Prostate gland (tissue), 2 donors: ENCODE measurements at regions not wholly inside any gene's neighbourhood (a gene's known extent, or its start where the extent isn't known, plus 50 kb on each side); places are given as distances from the start of the nearest gene placed in this dataset.

Experiments
- DNase-seq: peaks from one replicate; pipeline ENCODE4 v3.0.0-alpha.2; 2019; ENCODE audit warnings: low spot score
- H3K27ac ChIP-seq, 2 donors: fragments of 200-600 bp; sonication (generic); 2 replicates each; pipeline ENCODE4 v1.5.1; 2017 to 2019
- H3K27me3 ChIP-seq: fragments of 200-600 bp; sonication (generic); replicated peaks from 2 replicates; pipeline ENCODE4 v1.5.1; 2019; ENCODE audit not compliant: insufficient read depth
- H3K36me3 ChIP-seq, 2 donors: fragments of 200-600 bp; sonication (generic); 1 replicate in 1 of 2; 2 replicates in 1 of 2; pipeline versions ENCODE4 v1.5.1 to v1.8.1; 2017 to 2019
- H3K4me1 ChIP-seq: fragments of 200-600 bp; sonication (generic); replicated peaks from 2 replicates; pipeline ENCODE4 v1.5.1; 2019
- H3K4me3 ChIP-seq, 2 donors: fragments of 200-600 bp; sonication (generic); 2 replicates each; pipeline ENCODE4 v1.5.1; 2017 to 2019
- H3K9me3 ChIP-seq: fragments of 200-600 bp; sonication (generic); 2 replicates; pipeline ENCODE4 v1.5.1; 2017
- POLR2A ChIP-seq: fragments of 450-650 bp; IDR thresholded peaks from one replicate; pipeline ENCODE4 v1.6.1; 2016; ENCODE audit warnings: antibody characterized with exemption, mild to moderate bottlenecking
- POLR2AphosphoS5 ChIP-seq: sonication (generic); formaldehyde crosslinking; IDR thresholded peaks from one replicate; pipeline ENCODE4 v1.6.1; 2017; ENCODE audit warnings: antibody characterized with exemption
- WGBS: methylation state at CpG from one replicate; pipeline ENCODE4 v1.1.5; 2018; 5-methylcytosine and 5-hydroxymethylcytosine counted together
- intact Hi-C: fragments of 100-400 bp; cut with DNase I; formaldehyde crosslinking; loops from one replicate; pipeline ENCODE4 v1.14.2; 2022
- TF ChIP-seq, protein P1 (sequence below), 4 experiments: fragments of 200-600 bp in 2 of 4; fragments of 450-650 bp in 2 of 4; sonication (generic) in 2 of 4; IDR thresholded peaks; 1 replicate in 3 of 4; 2 replicates in 1 of 4; pipeline ENCODE4 v1.5.1; 2016 to 2019; ENCODE audit warnings: antibody characterized with exemption in 4 of 4, mild to moderate bottlenecking in 2 of 4, moderate library complexity in 2 of 4

DNA sequence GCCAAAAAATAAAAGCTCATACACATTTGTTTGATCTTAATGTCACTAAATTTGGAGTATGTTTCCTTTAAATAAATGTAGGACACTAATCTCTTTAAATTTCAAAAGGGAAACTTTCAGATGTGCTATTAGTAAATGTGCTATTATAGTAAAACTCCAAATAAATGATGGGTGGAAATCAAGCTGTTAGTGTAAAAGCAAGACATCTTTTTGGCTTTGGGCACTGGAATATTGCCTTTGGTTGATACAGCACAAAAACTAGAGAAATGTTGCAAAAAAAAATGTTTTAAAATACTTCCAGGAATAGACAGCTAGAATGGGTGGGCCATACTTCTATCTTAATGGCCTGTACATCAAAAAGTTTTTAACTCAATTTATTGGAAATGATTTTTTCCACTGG lies 151.6 kb downstream of the FBXO8 start:
- Histone ChIP-seq H3K27ac (no peak overlapping the region), H3K36me3 (no peaks in the 10 kb centered on the region), H3K4me3 (no peak overlapping the region), H3K9me3 (no peaks in the 10 kb centered on the region), H3K4me1 (no peaks in the 10 kb centered on the region), H3K27me3 (no peaks in the 10 kb centered on the region)
- TF ChIP-seq POLR2AphosphoS5 (no peak), POLR2A (no peak)
- TF ChIP-seq, protein P1, sequence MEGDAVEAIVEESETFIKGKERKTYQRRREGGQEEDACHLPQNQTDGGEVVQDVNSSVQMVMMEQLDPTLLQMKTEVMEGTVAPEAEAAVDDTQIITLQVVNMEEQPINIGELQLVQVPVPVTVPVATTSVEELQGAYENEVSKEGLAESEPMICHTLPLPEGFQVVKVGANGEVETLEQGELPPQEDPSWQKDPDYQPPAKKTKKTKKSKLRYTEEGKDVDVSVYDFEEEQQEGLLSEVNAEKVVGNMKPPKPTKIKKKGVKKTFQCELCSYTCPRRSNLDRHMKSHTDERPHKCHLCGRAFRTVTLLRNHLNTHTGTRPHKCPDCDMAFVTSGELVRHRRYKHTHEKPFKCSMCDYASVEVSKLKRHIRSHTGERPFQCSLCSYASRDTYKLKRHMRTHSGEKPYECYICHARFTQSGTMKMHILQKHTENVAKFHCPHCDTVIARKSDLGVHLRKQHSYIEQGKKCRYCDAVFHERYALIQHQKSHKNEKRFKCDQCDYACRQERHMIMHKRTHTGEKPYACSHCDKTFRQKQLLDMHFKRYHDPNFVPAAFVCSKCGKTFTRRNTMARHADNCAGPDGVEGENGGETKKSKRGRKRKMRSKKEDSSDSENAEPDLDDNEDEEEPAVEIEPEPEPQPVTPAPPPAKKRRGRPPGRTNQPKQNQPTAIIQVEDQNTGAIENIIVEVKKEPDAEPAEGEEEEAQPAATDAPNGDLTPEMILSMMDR (IDR thresholded peaks at IDR 0.05), result no peak
- intact Hi-C loops, result no loop called here
- DNase-seq, result no peak

DNA sequence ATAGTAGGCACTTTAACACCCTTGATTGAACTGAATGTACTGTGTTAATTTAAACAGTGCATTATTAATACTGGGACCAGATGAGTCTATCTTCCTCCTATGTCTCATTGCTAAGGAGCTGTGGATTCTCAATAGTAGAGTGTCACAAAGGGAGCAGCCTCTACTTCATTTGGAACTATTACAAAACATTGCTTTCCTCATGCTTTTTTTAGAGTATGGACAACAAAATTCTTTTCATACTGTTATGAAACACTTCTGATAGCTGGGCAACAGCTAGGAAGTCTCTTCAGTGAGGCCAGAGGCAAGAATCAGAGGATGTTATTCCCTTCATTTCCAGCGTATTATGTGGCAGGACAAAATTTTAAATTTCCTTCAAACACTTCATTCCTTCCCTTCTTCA lies 160.8 kb downstream of the FBXO8 start:
- Histone ChIP-seq H3K4me3 (no peak overlapping the region), H3K27ac (no peak overlapping the region), H3K4me1 (no peaks in the 10 kb centered on the region), H3K9me3 (no peaks in the 10 kb centered on the region), H3K36me3 (no peaks in the 10 kb centered on the region), H3K27me3 (no peaks in the 10 kb centered on the region)
- 87% methylated on average over 1 of the region's 1 CpG for WGBS
- TF ChIP-seq, protein P1 (IDR thresholded peaks at IDR 0.05), result no peak
- TF ChIP-seq POLR2A (no peak), POLR2AphosphoS5 (no peak)
- intact Hi-C loops, result loop anchor here (5.0 kb wide), 1 partner anchor 615 kb away; no protein-coding TSS in a partner anchor
- no peak for DNase-seq

DNA sequence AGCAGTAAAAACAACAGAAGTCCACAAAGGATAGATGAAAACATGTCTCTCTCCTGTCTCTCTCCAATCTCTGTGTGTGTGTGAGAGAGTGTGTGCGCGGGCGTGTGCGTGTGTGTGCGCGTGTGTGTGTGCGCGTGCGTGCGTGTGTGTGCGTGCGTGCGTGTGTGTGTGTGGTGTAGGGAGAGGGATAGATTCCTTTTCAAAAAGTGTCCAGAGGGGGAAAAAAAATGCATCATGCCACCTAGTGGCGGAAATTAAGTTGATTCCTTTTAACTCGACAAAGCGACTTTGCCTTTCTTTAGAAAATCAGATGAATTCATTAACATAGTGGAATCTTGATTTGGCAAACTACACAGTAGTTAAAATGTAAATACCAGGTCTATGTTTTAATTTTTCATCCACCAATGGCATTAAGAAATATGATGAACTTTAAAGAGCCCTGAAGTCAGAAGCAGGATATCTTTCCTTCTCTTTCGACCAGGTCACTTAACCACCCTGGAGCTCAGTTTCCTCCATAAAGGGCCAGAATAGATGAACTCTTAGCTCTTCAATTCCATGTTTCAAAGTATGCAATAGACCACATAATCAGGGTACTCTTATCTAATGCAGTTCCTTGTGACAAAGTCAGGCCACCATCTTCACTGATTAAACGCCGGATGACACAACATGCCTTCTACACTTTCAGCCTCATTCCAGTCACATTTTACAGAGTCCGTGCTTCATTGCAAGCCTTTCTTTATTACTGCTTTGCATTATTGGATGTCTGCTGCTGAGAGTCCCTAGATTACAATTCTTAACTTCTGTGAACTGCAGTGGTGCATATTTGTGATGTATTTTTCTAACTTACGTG lies 162.8 kb downstream of the FBXO8 start:
- H3K36me3 ChIP-seq, result no peaks in the 10 kb centered on the region
- H3K27me3 ChIP-seq, result no peaks in the 10 kb centered on the region
- H3K4me1 ChIP-seq, result no peaks in the 10 kb centered on the region
- no peak for DNase-seq
- WGBS, result 18% methylated on average over 21 of the region's 21 CpGs
- TF ChIP-seq, protein P1 (IDR thresholded peaks at IDR 0.05), result peak in 3 of 4 experiments; percentile 44 to 50 (median 44)
- TF ChIP-seq POLR2A, result no peak
- intact Hi-C loops, result loop anchor here (5.0 kb wide), 1 partner anchor 613 kb away; no protein-coding TSS in a partner anchor
- no peak overlapping the region for H3K4me3 ChIP-seq
- H3K9me3 ChIP-seq, result no peaks in the 10 kb centered on the region
- H3K27ac ChIP-seq, result no peak overlapping the region

DNA sequence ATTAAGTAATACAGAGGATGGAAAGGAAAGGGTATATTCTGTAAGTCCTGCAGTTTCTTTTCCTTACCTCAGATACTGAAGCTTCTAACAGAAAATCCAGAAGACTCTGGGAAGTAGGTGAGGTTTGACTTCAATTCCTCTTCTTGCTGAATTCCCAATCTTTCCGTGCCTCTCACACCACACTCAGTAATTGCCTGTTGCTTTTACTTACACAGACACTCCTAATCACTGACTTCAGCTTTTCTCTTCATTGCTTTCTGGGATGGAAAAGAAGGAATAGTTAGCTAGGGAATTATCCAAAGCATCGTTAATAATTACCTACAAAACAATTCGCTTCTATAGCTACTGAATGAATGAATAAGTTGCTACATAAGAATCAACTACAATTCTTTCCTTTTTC lies 163.6 kb downstream of the FBXO8 start:
- Histone ChIP-seq H3K4me3 (no peak overlapping the region), H3K4me1 (no peaks in the 10 kb centered on the region), H3K27me3 (no peaks in the 10 kb centered on the region), H3K27ac (no peak overlapping the region), H3K9me3 (no peaks in the 10 kb centered on the region), H3K36me3 (no peaks in the 10 kb centered on the region)
- DNase-seq, result no peak
- WGBS, result 38% methylated on average over 3 of the region's 3 CpGs
- TF ChIP-seq POLR2AphosphoS5, result no peak
- TF ChIP-seq, protein P1 (IDR thresholded peaks at IDR 0.05), result no peak
- TF ChIP-seq POLR2A, result no peak
- intact Hi-C loops, result loop anchor here (5.0 kb wide), 1 partner anchor 613 kb away; no protein-coding TSS in a partner anchor

DNA sequence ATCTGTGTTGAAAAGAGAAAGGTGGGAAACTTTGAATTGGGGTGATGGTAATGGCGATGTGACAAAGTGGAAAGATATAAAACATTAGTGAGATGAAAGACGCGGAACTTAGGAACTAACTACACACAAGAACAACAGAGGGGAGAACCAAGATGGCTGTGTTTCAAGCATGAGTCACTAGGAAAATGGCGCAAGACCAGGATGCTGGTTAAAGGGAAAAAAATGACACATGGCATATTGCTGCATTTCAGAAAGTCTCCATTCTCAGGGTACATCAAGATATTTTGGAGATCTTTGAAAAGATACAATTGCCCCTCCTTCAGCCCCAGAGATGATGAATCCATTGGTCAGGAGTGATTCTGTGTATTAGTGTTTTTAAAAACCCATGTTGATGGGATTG lies 164.4 kb downstream of the FBXO8 start:
- no peak for DNase-seq
- TF ChIP-seq POLR2A, result no peak
- no peak for TF ChIP-seq POLR2AphosphoS5
- TF ChIP-seq, protein P1 (IDR thresholded peaks at IDR 0.05), result no peak
- Histone ChIP-seq H3K27me3 (no peaks in the 10 kb centered on the region), H3K27ac (no peak overlapping the region), H3K4me1 (no peaks in the 10 kb centered on the region), H3K4me3 (no peak overlapping the region), H3K36me3 (no peaks in the 10 kb centered on the region), H3K9me3 (no peaks in the 10 kb centered on the region)
- 88% methylated on average over 4 of the region's 4 CpGs for WGBS
- intact Hi-C loops, result no loop called here
